ENCODE measurements at regions not wholly inside any gene's neighbourhood (a gene's known extent, or its start where the extent isn't known, plus 50 kb on each side); places are given as distances from the start of the nearest gene placed in this dataset.
"Not testable (repeated sequence)": the region's sequence is repeated elsewhere in the genome, so short reads cannot be mapped to it uniquely, and the experiment has no call there.

GRCh38 chr10:109732254-109732965, 190.9 kb downstream of the XPNPEP1 start:
- no peak overlapping the region for H4K5ac ChIP-seq (ENCODE audit: insufficient read length, low read depth, low read length)
- DNase-seq (ENCODE audit: low read depth in 1 of 2, low spot score in 2 of 2), result no peak
- H3K27me3 ChIP-seq (replicated peaks in 1 of 4; ENCODE audit: control insufficient read depth in 3 of 4, extremely low read depth in 1 of 4, insufficient read depth in 3 of 4, low read length in 3 of 4), result no peaks in the 10 kb centered on the region
- H2BK20ac ChIP-seq (ENCODE audit: low read length), result no peak overlapping the region
- H3K4ac ChIP-seq (replicated peaks; ENCODE audit: insufficient read length, low read depth, low read length), result no peak overlapping the region
- no peak overlapping the region for H3K56ac ChIP-seq (replicated peaks; ENCODE audit: insufficient read length, low read depth, low read length)
- H3K36me3 ChIP-seq (ENCODE audit: control insufficient read depth in 2 of 4, insufficient read depth in 4 of 4, low read length in 3 of 4), result no peaks in the 10 kb centered on the region
- ChIA-PET CTCF (ENCODE audit: partially characterized antibody) (no interaction called here), POLR2A (ENCODE audit: partially characterized antibody) (no interaction called here)
- H3K4me2 ChIP-seq (ENCODE audit: insufficient read depth in 1 of 2, low read depth in 2 of 2, low read length in 2 of 2), result no peak overlapping the region
- H2BK15ac ChIP-seq (ENCODE audit: low read length), result no peak overlapping the region
- no peak overlapping the region for H3K4me3 ChIP-seq (ENCODE audit: extremely low read depth in 1 of 4, insufficient read depth in 2 of 4, low read depth in 3 of 4, low read length in 4 of 4)
- H2BK5ac ChIP-seq (ENCODE audit: low read depth, low read length), result no peak overlapping the region
- no peaks in the 10 kb centered on the region for H3K23me2 ChIP-seq (ENCODE audit: low read depth, low read length)
- H3K14ac ChIP-seq (ENCODE audit: insufficient read length), result no peak overlapping the region
- no peaks in the 10 kb centered on the region for H3K9me3 ChIP-seq (ENCODE audit: insufficient read depth in 2 of 2, low read depth in 1 of 2, low read length in 1 of 2)
- H3K4me1 ChIP-seq (replicated peaks in 1 of 4; ENCODE audit: control insufficient read depth in 3 of 4, insufficient read depth in 4 of 4, low read length in 3 of 4), result no peaks in the 10 kb centered on the region
- FAIRE-seq, result no peak
- no peak overlapping the region for H2BK120ac ChIP-seq (replicated peaks; ENCODE audit: low read depth, low read length)
- no peak for TF ChIP-seq YY1 (IDR thresholded peaks at IDR 0.05; ENCODE audit: low read depth, low read length)
- H3K79me1 ChIP-seq (ENCODE audit: low read depth, low read length), result no peaks in the 10 kb centered on the region
- H3K27ac ChIP-seq (ENCODE audit: low read depth, low read length), result no peak overlapping the region
- H3K9ac ChIP-seq (replicated peaks in 1 of 4; ENCODE audit: extremely low read depth in 1 of 4, low read depth in 3 of 4, low read length in 3 of 4), result no peak overlapping the region
- no peak overlapping the region for H3K18ac ChIP-seq (ENCODE audit: extremely low read depth, low read length)
- no peak overlapping the region for H2AFZ ChIP-seq (ENCODE audit: low read length)
- H3K23ac ChIP-seq (ENCODE audit: insufficient read length), result no peak overlapping the region
- H4K91ac ChIP-seq (replicated peaks; ENCODE audit: insufficient read length, low read length), result no peak overlapping the region
- H4K20me1 ChIP-seq (replicated peaks in 1 of 2; ENCODE audit: control insufficient read depth in 1 of 2, insufficient read depth in 2 of 2, low read length in 2 of 2), result no peaks in the 10 kb centered on the region
- no peak overlapping the region for H4K8ac ChIP-seq (ENCODE audit: extremely low read depth, insufficient read depth, low read length)
- no peak overlapping the region for H2AK5ac ChIP-seq (ENCODE audit: low read depth, low read length)
- H2BK12ac ChIP-seq (ENCODE audit: low read depth, low read length), result no peak overlapping the region
- 91% methylated on average over 3 of the region's 3 CpGs; no CpG with 5 or more reads in 1 of the 2 experiments for WGBS, 2 experiments (ENCODE audit: extremely low coverage in 1 of 2, insufficient coverage in 1 of 2, insufficient read length in 1 of 2, insufficient replicate concordance in 2 of 2, low coverage in 1 of 2, low lambda C conversion rate in 2 of 2, missing lambda C conversion rate in 1 of 2)
- no peaks in the 10 kb centered on the region for H3K79me2 ChIP-seq (ENCODE audit: control insufficient read depth in 1 of 2, insufficient read depth in 2 of 2, low read length in 2 of 2)

DNA sequence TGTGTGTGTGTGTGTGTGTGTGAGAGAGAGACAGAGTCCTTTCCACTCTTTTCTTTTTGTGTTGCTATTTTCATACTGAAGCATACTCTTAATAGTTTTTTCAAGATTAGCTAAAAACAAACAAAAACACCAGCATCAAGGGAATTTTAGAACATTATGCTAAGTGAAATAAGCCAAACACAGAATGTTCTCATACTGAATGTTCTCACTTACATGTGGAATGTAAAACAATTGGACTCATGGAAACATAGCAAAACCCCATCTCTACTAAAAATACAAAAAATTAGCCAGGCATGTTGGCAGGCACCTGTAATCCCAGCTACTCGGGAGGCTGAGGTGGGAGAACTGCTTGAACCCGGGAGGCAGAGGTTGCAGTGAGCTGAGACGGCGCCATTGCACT, 193.4 kb downstream of the XPNPEP1 start:
- H4K91ac ChIP-seq (replicated peaks; ENCODE audit: insufficient read length, low read length); H3K79me2 ChIP-seq (ENCODE audit: control insufficient read depth in 1 of 2, insufficient read depth in 2 of 2, low read length in 2 of 2); POLR2A ChIA-PET (ENCODE audit: partially characterized antibody); H4K20me1 ChIP-seq (replicated peaks in 1 of 2; ENCODE audit: control insufficient read depth in 1 of 2, insufficient read depth in 2 of 2, low read length in 2 of 2); H3K9me3 ChIP-seq (ENCODE audit: insufficient read depth in 2 of 2, low read depth in 1 of 2, low read length in 1 of 2); H3K4me3 ChIP-seq (ENCODE audit: extremely low read depth in 1 of 4, insufficient read depth in 2 of 4, low read depth in 3 of 4, low read length in 4 of 4); H4K8ac ChIP-seq (ENCODE audit: extremely low read depth, insufficient read depth, low read length); FAIRE-seq; H3K4ac ChIP-seq (replicated peaks; ENCODE audit: insufficient read length, low read depth, low read length); H3K4me1 ChIP-seq (replicated peaks in 1 of 4; ENCODE audit: control insufficient read depth in 3 of 4, insufficient read depth in 4 of 4, low read length in 3 of 4); H2BK15ac ChIP-seq (ENCODE audit: low read length); H4K5ac ChIP-seq (ENCODE audit: insufficient read length, low read depth, low read length); H3K56ac ChIP-seq (replicated peaks; ENCODE audit: insufficient read length, low read depth, low read length); H3K36me3 ChIP-seq (ENCODE audit: control insufficient read depth in 2 of 4, insufficient read depth in 4 of 4, low read length in 3 of 4); H2AFZ ChIP-seq (ENCODE audit: low read length); H2AK5ac ChIP-seq (ENCODE audit: low read depth, low read length); H3K23ac ChIP-seq (ENCODE audit: insufficient read length); H3K14ac ChIP-seq (ENCODE audit: insufficient read length); H3K18ac ChIP-seq (ENCODE audit: extremely low read depth, low read length); DNase-seq (ENCODE audit: low read depth in 1 of 2, low spot score in 2 of 2); H3K4me2 ChIP-seq (ENCODE audit: insufficient read depth in 1 of 2, low read depth in 2 of 2, low read length in 2 of 2); H2BK12ac ChIP-seq (ENCODE audit: low read depth, low read length); H2BK5ac ChIP-seq (ENCODE audit: low read depth, low read length); H2BK120ac ChIP-seq (replicated peaks; ENCODE audit: low read depth, low read length); H3K9ac ChIP-seq (replicated peaks in 1 of 4; ENCODE audit: extremely low read depth in 1 of 4, low read depth in 3 of 4, low read length in 3 of 4); H3K79me1 ChIP-seq (ENCODE audit: low read depth, low read length); H2BK20ac ChIP-seq (ENCODE audit: low read length); H3K27me3 ChIP-seq (replicated peaks in 1 of 4; ENCODE audit: control insufficient read depth in 3 of 4, extremely low read depth in 1 of 4, insufficient read depth in 3 of 4, low read length in 3 of 4); H3K23me2 ChIP-seq (ENCODE audit: low read depth, low read length); H3K27ac ChIP-seq (ENCODE audit: low read depth, low read length): not testable (repeated sequence)
- CTCF ChIA-PET (ENCODE audit: partially characterized antibody), result interaction anchor here (0.6 to 0.7 kb wide), 3 partner anchors 71 to 937 kb away, joined by 3 to 4 read pairs (median 3); no protein-coding TSS in a partner anchor
- 88% methylated on average over 4 of the region's 4 CpGs; no CpG with 5 or more reads in 1 of the 2 experiments for WGBS, 2 experiments (ENCODE audit: extremely low coverage in 1 of 2, insufficient coverage in 1 of 2, insufficient read length in 1 of 2, insufficient replicate concordance in 2 of 2, low coverage in 1 of 2, low lambda C conversion rate in 2 of 2, missing lambda C conversion rate in 1 of 2)
